T follicular helper cell (primary cell): ENCODE measurements at regions not wholly inside any gene's neighbourhood (a gene's known extent, or its start where the extent isn't known, plus 50 kb on each side); places are given as distances from the start of the nearest gene placed in this dataset.
"Not testable (repeated sequence)": the region's sequence is repeated elsewhere in the genome, so short reads cannot be mapped to it uniquely, and the experiment has no call there.

Experiments
- DNase-seq: peaks from one replicate; pipeline ENCODE4 v3.0.0-alpha.2; 2020; ENCODE audit warnings: low read depth

- DNase-seq: no peak
Observed at GRCh38 chr18:47679864-47680263, 250.6 kb downstream of the SMAD2 start.

- no peak for DNase-seq
Observed at GRCh38 chr18:47677952-47678351, 252.5 kb downstream of the SMAD2 start.

GRCh38 chr18:47669815-47670214 is 260.6 kb downstream of the SMAD2 start:
- no peak for DNase-seq

GRCh38 chr18:47658498-47658897 is 272.0 kb downstream of the SMAD2 start:
- no peak for DNase-seq

- DNase-seq: no peak
Observed at GRCh38 chr18:47654988-47655387, 275.5 kb downstream of the SMAD2 start.

GRCh38 chr18:47644896-47645295 is 285.6 kb downstream of the SMAD2 start:
- no peak for DNase-seq

- not testable (repeated sequence) for DNase-seq
Observed at GRCh38 chr18:47637551-47637950, 292.9 kb downstream of the SMAD2 start.

- no peak for DNase-seq
Observed at GRCh38 chr18:47635416-47635815, 295.0 kb downstream of the SMAD2 start.

GRCh38 chr18:47632970-47633635 is 297.4 kb downstream of the SMAD2 start:
- DNase-seq: no peak

GRCh38 chr18:47628893-47629292 is 301.6 kb downstream of the SMAD2 start:
- DNase-seq: no peak

GRCh38 chr18:47628240-47628781 is 302.1 kb downstream of the SMAD2 start:
- no peak for DNase-seq

- DNase-seq: no peak
Observed at GRCh38 chr18:47627030-47627429, 303.4 kb downstream of the SMAD2 start.

- DNase-seq: no peak
Observed at GRCh38 chr18:47619771-47620448, 310.5 kb downstream of the SMAD2 start.

GRCh38 chr18:47618758-47619157 is 311.7 kb downstream of the SMAD2 start:
- DNase-seq: no peak

- no peak for DNase-seq
Observed at GRCh38 chr18:47615043-47615442, 315.4 kb downstream of the SMAD2 start.

GRCh38 chr18:47613929-47614328 is 316.5 kb downstream of the SMAD2 start:
- no peak for DNase-seq

- DNase-seq: no peak
Observed at GRCh38 chr18:47611649-47612048, 318.8 kb downstream of the SMAD2 start.

GRCh38 chr18:47606526-47606925 is 323.9 kb downstream of the SMAD2 start:
- DNase-seq: no peak

- DNase-seq: no peak
Observed at GRCh38 chr18:47605093-47605492, 325.4 kb downstream of the SMAD2 start.

GRCh38 chr18:47604021-47604420 is 326.4 kb downstream of the SMAD2 start:
- no peak for DNase-seq

GRCh38 chr18:47603158-47603557 is 327.3 kb downstream of the SMAD2 start:
- DNase-seq: no peak

- no peak for DNase-seq
Observed at GRCh38 chr18:47602273-47602897, 328.1 kb downstream of the SMAD2 start.
